ENCODE measurements at regions not wholly inside any gene's neighbourhood (a gene's known extent, or its start where the extent isn't known, plus 50 kb on each side); places are given as distances from the start of the nearest gene placed in this dataset.

- no peak for TF ChIP-seq CTCF (IDR thresholded peaks at IDR 0.05)
- TF ChIP-seq POLR2A (IDR thresholded peaks at IDR 0.05), result no peak
These were observed 427.7 kb downstream of the RPS24 start for GRCh38 chr10:78461333-78461732.
